Central memory CD4-positive, alpha-beta T cell (primary cell): ENCODE measurements at regions not wholly inside any gene's neighbourhood (a gene's known extent, or its start where the extent isn't known, plus 50 kb on each side); places are given as distances from the start of the nearest gene placed in this dataset.

Experiments
- DNase-seq: peaks from one replicate; pipeline ENCODE4 v3.0.0; 2022

DNA sequence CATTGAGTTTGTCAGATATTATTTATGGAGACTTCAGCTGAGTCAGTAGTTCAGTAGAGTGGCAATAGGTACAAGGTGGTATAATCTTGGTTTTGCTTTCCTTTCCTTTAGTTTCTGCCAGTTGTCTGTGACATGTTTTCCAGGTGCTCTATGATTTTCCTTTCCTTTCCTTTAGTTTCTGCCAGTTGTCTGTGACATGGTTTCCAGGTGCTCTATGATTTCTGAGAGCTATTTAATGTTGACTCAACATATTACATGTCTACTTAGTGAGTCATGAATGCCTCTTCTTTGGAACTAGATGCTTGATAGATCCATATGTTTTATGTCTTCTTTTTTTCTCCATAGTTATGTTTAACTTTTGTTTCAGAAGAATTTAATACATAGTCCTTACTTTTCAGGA, 186.4 kb upstream of the DEFB112 start:
- no peak for DNase-seq

DNA sequence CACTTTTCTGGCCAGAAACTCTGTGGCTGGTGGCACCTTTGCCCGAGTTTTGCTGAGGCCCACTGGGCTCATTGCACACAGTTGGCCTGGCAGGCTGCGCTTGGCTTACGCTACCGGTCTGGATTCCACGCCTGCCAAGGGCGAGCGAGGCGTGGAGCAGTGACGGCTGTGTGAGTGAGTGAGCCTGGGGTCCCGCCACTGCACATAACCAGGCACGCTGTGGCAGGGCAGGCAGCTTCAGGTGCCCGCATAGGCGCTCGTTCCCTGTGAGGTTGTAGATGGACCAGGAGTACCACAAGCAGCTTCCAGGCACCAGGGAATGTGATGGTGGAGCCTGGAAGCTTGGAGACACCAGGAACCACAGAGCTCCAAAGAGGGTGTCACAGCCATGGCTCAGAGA, 190.1 kb upstream of the DEFB112 start:
- no peak for DNase-seq

DNA sequence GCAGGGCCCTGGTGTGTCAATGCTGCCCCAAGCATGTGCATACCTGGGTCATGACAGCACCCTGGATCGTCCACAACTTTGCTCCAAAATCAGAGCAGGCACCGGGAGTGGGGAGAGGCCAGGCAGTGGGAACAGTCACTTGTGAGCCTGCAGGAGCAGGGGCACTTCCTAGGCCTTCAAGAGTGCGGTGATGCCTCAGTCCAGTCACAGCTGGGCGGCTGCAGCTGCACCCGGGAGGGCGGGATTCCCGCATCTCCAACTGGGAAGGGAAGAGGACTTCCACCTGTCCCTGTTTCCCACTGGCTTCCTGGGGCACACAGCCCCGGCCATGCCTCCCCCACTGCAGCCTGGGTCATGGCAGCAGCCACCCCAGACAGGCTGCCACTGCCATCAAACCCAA, 191.3 kb upstream of the DEFB112 start:
- no peak for DNase-seq

DNA sequence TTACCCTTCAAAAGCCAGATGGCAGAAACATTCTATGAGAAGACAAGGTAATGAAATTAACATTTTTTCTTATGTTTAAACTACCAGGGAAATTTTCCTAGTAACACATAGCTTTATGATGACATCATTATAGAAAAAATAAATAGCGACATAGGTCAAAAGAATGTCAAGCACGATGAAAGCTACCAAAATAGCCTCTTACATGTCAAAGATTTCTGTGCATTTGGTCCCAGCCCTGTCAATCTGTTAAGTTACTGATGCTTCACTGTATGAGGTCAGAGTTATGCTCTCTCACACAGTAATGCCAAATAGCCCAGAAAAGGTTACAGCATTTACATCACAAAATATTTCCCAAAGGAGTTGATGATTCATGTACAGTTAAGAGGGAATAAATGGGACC, 199.8 kb upstream of the DEFB112 start:
- DNase-seq = no peak

DNA sequence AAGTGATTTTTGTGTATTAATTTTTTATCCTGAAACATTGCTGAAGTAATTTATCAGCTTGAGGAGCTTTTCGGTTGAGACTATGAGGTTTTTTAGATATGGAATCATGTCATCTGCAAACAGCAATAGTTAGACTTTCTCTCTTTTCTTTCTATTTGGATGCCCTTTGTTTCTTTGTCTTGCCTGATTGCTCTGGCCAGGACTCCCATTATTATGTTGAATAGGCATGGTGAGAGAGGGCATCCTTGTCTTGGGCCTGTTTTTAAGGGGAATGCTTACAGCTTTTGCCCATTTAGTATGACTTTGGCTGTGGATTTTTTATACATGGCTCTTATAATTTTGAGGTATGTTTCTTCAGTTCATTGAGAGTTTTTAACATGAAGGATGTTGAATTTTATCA, 207.6 kb upstream of the DEFB112 start:
- DNase-seq = no peak

DNA sequence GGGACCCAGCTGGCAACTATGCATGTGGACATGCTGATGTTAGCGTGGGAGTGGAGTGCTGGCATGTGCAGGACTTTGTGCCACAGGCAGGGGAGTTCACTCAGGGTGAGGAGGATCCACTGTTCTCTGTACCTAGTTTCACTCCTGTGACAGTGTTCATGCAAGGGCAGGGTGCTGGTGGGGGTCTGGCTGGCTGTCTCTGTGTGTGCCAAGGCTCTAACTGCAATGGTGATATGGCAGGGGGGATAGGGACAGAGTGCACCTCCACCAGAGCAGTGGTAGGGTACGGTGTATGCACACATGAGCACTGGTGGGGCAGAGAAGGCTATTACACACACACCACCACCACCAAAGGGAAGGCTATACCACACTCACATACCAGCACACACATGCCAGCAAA, 210.2 kb upstream of the DEFB112 start:
- no peak for DNase-seq

GRCh38 chr6:50264995-50265571, 215.4 kb upstream of the DEFB112 start:
- DNase-seq = no peak

- no peak for DNase-seq
Observed at GRCh38 chr6:50270415-50270814, 220.7 kb upstream of the DEFB112 start.

DNA sequence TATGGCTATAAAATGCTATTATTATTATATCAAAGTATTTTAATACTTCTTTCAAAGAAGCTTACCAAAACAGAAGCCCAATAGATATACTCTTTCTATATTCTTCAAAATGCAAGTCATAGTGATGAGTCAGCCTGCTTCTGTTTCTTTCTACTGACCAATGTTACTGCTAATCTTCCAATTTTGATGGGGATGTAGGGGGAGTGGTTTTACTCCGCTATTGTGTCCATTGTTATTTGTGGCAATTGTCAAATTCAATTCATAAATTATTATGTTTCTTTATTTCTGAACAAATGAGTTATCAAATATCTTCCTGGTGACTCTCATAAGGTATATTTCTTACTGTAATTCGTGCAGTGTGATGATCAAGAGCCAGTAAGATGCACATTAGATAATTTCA, 221.5 kb upstream of the DEFB112 start:
- DNase-seq = no peak

- no peak for DNase-seq
Observed at GRCh38 chr6:50271817-50272216, 222.1 kb upstream of the DEFB112 start.

- no peak for DNase-seq
Observed at GRCh38 chr6:50272611-50273010, 222.9 kb upstream of the DEFB112 start.

DNA sequence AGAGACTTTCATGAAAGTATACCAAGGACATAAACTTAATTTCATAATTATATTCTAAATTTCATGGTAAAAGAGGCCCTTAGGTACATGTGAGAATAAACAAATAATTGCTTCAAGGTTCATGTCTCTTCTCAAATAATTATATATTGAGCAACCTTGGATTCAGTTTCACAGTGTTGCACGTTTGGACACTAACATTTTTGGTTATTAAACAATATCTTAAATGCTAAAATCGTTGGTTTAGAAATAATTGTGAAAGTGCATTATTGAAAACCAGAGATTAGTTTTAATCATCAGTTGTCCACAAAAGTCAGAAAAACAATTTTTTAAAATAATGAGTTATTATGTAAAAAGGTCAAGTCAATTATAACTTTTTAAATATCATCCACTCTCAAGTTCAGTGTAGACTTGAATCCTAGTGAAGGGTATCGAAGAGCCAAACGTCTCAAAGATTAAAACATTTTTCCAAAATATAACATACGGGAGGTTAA, 227.1 kb upstream of the DEFB112 start:
- DNase-seq = no peak

DNA sequence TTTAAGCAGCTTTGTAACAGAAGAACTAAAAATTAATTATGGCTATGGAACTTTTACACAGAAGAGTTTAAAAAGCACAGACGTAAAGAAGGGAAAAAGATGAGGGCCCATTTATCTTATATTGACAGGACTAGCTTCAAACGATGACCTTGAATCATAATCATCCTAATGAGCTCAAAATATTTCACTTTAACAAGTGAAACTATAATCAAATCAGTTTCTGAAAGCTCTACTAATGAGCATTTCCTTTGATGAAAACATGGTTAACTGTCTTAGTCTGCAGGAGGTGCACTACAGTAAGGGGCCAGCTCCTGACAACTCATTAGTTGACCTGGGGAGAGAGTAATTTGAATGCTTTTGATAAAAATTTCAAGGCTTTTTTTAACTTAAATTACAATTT, 228.0 kb upstream of the DEFB112 start:
- DNase-seq = no peak

DNA sequence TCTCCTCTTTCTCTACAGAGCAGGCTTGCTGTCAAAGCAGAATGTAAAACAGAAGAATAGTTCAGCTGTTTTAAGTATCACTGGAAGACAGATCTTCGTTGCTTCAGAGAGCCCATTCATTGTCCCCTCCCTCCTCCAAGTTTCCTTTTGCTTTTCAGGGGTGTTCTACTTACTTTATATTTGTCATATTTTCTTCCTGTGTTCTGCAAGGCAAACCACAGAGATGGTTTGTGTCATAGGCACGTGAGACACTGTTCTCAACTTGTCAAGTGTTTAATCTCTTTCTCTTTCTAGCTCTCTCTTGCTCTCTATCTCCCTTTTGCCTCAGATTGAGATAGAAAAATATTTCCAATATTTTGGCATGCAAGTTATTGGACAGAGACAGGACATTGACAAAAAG, 228.9 kb upstream of the DEFB112 start:
- DNase-seq = no peak

- DNase-seq = no peak
Observed at GRCh38 chr6:50285735-50286134, 236.0 kb upstream of the DEFB112 start.

DNA sequence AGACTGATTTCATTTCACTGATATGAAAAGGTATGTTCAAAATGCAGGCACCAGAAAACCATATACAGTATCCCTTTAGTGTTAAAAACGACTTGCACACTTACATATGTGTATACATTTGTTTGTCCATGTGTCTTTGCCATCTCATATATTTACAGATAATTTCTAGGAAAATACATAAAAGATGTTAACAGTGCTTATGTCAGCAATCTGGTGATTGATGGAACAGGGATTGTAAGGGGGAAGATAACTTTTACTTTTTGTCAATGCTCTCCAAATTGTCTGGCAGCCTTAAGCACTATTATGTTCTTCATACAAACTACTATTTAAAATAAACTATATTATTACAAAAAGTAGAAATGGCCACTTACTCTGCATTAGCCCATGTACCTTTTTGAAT, 238.5 kb upstream of the DEFB112 start:
- no peak for DNase-seq

DNA sequence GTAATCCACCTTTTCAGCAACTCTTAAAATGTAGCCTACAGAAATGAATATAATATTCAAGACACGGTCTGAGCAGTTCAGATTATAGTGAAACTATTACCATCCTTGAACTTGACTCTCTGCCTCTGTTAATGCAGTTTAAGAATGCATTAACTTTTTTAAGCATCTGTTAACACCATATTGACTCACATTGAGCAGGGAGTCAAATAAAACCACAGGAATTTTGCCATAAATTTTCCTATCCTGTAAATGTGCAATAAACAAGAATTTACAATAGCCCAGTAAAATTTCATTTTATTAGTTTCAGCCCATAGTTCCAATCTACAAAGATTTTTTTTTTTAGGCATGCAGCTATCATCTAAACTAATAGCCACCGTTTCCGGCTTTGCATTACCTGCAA, 239.2 kb upstream of the DEFB112 start:
- DNase-seq = no peak

DNA sequence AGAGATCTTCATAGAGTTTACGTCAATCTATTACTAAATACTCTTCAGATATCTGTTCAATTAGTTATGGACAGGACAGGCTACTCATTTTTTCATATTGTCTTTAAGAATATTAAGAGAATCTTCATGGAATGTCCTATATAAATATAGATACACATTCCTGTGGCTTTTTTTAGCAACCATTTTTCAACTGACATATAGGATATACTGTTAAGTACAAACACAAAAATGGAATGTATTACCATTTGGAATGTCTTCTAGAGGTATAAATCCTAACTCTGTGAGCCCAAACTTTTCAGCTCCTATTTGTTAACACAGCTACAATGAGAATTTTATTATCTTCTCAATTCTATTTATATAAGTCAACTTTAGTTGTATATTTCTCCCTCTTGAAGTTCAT, 239.6 kb upstream of the DEFB112 start:
- no peak for DNase-seq

DNA sequence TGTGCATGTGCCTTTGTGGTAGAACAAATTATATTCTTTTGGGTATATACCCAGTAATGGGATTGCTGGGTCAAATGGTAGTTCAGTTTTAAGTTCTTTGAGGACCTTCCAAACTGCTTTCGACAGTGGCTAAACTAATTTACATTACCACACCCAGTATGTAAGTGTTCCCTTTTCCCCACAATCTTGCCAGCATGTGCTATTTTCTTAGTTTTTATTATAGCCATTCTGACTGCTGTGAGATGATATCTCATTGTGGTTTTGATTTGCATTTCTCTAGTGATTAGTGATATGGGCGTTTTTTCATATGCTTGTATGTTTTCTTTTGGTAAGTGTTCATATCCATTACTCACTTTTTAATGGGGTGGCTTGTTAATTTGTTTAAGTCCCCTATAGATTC, 251.6 kb upstream of the DEFB112 start:
- no peak for DNase-seq

- no peak for DNase-seq
Observed at GRCh38 chr6:50305660-50306059, 255.9 kb upstream of the DEFB112 start.

DNA sequence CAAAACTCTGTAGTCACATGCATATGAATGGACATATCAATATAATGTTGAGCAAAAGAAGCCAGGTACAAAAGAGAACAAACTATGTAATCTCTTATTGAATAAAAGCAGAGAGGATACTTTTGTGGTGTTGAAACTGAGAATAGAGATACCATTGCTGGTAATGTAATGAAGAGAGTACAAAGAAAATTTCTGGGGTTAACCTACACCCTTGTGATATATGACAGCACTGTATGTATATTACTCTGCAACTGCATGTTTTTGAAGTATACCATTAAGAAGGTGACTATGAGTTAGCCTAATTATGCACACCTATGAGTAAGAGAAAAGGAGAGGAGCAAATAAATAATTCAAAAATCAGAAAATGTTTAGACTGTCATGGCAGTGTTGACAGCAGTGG, 268.8 kb upstream of the DEFB112 start:
- DNase-seq = no peak

DNA sequence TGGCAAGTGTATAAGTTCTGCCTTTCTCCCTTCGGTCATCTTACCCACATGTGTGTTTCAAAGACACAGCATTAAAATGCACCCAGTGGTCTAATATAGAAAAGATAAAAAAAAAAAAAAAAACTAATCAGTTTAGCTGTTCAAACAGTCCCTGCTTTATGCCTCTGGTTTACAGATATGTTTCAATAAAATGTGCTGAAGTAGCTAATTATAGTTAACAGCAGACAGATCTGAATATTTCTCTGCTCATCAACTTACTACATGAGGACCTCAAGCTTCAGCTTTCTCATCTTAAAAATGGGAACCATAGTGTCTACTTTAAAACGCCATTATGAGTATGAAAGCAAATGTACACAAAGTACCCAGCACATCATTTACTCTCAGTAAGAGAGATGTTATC, 280.6 kb upstream of the DEFB112 start:
- DNase-seq = no peak

DNA sequence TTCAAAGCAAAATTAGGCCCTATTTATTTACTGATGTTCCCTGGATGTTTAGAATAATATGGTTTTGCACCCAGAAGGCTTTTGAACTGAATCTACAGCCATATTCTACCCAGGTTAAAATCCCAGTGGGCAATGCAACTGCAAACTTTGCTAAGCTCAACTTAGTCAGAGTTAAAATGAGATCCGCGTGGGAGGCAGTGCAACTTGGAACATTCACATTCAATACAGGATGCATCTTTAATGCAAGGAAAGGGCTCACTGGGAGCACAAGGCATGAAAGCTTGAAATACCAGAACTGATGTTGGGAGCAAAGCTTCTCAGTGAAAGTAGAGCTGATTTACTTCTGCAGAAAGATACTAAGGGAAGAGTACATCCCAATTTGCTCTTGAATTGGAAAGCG, 281.2 kb upstream of the DEFB112 start:
- no peak for DNase-seq

- DNase-seq = no peak
Observed at GRCh38 chr6:50333696-50334095, 284.0 kb upstream of the DEFB112 start.

- DNase-seq = no peak
Observed at GRCh38 chr6:50337532-50338122, 287.9 kb upstream of the DEFB112 start.
